HG03442 (cell line): ENCODE measurements at regions not wholly inside any gene's neighbourhood (a gene's known extent, or its start where the extent isn't known, plus 50 kb on each side); places are given as distances from the start of the nearest gene placed in this dataset.
"Not testable (repeated sequence)": the region's sequence is repeated elsewhere in the genome, so short reads cannot be mapped to it uniquely, and the experiment has no call there.

Experiments used
- ATAC-seq: cut with Tn5 transposase; IDR thresholded peaks from one replicate; pipeline ENCODE4 v1.9.1; 2021; ENCODE audit warnings: mild to moderate bottlenecking, moderate library complexity; ENCODE audit not compliant: unreplicated experiment

GRCh38 chr9:110013064-110013463 lies 194.9 kb downstream of the C9orf152 start:
- ATAC-seq: no peak

- ATAC-seq: no peak
These were observed 192.2 kb downstream of the C9orf152 start for GRCh38 chr9:110015759-110016158.

- no peak for ATAC-seq
These were observed 191.6 kb downstream of the C9orf152 start for GRCh38 chr9:110016340-110016739.

DNA sequence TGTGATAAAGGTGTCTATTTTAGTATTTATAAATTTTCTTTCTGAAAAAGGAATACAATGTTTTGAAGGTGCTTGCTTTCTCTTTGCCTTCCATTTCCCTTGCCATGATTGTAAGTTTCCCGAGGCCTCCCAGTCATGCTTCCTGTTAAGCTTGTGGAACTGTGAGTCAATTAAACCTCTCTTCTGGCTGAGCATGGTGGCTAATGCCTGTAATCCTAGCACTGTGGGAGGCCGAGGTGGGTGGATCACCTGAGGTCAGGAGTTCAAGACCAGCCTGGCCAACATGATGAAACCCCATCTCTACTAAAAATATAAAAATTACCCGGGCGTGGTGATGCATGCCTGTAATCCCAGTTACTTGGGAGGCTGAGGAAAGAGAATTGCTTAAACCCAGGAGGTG lies 187.7 kb downstream of the C9orf152 start:
- not testable (repeated sequence) for ATAC-seq

DNA sequence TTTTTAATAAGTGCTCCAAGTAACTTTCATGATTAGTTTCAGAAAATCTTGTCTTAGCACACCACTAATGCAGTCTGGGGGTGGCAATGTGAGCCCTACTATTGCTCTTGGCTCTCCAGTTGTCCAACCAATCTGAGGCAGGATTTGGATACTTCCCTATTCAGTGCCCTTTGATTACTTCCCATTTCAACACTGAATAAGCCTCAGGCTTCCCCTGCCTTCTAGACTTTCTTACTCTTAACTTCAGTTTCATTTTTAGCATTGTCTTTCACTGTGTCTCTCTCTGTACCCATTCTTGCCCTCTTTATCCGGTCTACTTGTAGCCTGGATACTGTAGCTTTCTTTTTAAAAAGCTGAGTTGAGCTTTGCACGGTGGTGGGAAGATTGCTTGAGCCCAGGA lies 186.1 kb downstream of the C9orf152 start:
- ATAC-seq: peak; percentile 97

DNA sequence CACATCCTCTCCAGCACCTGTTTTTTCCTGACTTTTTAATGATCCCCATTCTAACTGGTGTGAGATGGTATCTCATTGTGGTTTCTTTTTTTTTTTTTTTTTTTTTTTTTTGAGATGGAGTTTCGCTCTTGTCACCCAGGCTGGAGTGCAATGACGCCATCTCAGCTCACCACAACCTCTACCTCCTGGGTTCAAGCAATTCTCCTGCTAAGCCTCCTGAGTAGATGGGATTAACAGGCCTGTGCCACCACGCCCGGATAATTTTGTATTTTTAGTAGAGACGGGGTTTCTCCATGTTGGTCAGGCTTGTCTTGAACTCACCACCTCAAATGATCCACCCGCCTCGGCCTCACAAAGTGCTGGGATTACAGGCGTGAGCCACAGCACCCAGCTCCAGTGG lies 184.7 kb downstream of the C9orf152 start:
- ATAC-seq: not testable (repeated sequence)

GRCh38 chr9:110025551-110026170 lies 182.3 kb downstream of the C9orf152 start:
- ATAC-seq: no peak

- no peak for ATAC-seq
These were observed 180.3 kb downstream of the C9orf152 start for GRCh38 chr9:110027671-110028081.

DNA sequence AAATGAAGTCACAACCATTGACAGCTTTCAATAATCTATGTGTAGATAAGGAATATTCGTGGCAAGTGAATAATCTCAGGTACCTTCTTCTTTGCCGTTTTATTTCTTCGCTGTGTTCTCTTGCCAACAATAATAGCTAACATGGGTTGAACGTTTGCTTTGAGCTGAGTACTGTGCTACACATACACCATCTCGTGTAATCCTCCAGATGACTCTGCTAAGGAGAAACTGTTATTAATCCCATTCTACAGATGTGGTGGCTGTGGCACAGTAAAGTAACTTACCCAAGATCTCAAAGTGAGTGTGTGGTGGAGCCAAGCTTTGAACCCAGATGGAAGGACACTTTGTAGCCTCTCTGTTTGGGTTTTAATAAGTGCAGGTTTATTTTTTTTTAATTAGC lies 179.7 kb downstream of the C9orf152 start:
- ATAC-seq: no peak

DNA sequence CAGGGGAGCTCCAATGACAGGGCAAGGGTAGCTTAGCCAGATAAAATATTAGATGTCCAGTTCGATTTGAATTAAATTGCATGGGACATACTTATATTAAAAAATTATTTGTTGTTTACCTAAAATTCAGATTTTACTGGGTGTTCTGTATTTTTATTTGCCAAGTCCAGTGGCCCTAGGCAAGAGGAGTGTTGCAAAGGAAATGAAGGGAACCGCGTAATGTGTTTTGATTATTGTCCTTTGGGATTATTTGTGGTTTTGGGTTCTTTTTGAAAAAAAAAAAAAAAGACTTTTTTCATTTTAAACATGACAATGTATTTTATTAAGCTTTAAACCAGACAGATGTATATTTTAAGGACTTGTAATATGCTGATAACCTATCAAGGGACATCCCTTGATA lies 179.3 kb downstream of the C9orf152 start:
- ATAC-seq: no peak

DNA sequence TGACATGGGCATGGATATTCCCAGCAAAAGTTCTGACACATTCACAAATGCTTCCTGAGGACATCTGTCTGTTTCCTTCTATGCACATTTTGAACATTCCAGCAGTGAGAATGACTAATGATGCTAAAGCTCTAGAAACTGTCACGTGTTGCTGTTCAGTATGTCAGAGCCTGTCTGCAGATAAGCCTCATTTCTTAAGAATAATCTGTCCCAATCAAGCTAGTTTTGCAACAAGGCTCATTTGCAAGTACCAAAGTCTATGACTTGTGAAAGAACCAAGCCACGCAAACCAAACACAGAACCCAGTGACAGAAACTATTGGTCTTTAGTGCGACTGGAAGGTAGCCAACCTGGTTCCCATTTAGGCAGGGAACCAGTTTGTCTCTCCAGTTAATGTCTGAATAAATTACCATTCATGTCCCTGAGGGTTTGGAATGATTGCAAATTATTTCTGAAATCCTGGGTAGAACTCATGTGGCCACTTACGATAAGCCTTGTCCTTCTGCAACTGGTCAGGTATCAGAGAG lies 178.5 kb downstream of the C9orf152 start:
- ATAC-seq: no peak

DNA sequence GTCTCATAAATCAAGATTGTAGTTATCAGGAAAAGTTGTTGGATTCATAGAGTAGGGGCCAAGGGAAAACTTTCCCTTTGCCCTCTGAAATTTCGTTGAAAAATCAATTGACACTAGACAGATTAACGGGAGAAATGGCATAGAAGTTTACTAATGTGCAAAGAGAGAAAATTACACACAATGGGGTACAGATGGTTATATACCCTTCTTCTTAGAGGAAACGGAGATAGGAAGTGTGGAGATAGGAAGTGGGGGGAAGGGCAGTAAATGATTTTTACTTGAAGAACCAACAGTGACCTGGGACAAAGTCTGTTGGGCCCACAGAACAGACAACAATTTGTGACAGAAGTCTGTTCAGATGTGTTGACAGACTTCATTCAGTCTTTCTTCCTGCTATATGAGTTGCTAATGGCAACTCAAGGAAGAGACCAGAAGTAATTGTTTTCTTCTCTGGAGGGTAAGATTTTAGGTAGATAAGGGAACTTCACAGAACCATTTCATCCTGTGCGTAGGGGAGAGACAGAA lies 177.9 kb downstream of the C9orf152 start:
- no peak for ATAC-seq

- ATAC-seq: no peak
These were observed 177.3 kb downstream of the C9orf152 start for GRCh38 chr9:110030632-110031031.

- no peak for ATAC-seq
These were observed 176.3 kb downstream of the C9orf152 start for GRCh38 chr9:110031511-110032173.

GRCh38 chr9:110032532-110032931 lies 175.4 kb downstream of the C9orf152 start:
- not testable (repeated sequence) for ATAC-seq

DNA sequence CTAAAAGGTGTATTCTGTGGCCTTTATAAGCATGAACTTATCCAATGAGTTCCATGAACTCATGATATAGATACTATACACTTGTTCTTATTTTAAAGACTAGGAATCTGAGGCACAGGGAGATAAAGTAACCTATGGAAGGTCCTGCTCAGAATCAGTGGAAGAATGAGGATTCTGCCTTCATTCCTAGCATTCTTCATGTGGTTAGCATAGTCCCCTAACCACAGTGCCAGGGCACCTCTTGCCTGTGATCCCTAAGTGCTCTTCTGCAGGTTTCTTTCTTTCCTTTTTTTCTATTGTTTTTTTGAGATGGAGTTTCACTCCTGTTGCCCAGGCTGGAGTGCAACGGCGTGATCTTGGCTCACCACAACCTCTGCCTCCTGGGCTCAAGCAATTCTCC lies 174.1 kb downstream of the C9orf152 start:
- ATAC-seq: no peak

DNA sequence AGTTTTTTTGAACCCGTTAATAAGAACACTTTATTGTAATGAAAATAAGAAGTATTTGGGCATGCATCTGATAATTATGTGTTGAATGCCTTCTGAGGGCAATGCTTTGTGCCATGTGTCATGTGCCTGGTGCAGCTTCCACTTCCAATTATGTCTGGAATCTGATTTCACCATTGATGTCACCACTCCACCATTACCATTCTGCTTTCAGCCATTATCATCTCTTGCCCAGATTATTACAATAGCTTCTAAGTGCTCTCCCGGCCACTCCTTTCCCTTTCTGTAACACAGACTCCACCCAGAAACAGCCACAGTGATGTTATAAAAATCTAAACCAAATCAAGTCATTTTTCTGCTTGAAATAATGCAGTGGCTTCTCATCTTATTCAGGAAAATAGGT lies 171.7 kb downstream of the C9orf152 start:
- ATAC-seq: no peak

- no peak for ATAC-seq
These were observed 167.2 kb downstream of the C9orf152 start for GRCh38 chr9:110040788-110041187.

DNA sequence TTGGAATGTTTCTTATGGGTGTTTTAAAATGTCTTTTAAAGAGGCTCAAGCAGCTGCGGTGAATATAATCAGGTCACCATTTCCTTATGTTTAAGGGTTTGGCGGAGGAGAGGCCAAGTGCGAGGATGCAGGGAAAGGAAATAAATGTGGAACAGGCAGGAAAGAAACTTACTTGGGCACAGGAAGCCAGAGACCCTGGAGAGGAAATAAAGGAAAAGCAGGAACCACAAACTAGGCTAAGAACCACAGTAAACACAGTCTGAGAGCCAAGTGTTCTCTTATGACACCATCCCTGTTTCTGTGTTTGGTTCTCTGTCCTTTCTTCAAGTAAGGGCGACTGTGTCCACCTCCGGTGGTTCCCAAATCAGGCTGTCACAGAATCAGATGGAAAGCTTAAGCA lies 166.5 kb downstream of the C9orf152 start:
- no peak for ATAC-seq

DNA sequence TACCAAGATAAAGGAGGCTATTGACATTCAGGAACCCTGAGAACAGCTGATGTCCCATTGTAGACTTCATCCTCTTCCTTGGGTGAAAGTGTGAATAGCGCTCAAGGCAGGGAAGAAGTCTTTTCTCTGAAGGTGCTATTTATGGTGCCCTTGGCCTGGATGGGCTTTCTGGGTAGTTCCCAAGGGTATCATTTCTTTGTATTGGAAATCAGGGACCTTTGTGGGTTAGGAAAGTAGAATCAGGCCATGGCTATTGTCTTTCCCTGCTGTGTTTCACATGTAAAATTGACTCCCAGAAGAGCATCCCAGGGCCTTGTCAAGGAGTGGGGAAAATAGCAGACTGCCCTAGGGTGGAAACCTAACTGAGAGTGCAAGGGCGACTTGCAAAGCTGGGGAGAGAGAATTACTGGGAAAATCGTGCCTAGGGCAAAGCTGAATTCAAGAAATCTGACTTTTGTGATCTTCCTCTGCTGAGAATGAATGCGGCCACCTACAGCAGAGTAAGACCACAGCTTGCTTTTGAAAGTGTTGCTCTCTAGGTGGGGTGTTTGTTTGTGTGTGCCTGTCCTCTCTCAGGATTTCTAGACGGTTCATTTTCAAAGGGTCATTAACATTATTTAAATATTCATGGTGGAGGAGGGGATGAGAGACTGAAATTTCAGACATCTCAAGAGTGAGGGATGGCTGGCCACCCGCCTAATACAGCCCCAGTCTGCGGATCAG lies 160.6 kb downstream of the C9orf152 start:
- peak; percentile 26 for ATAC-seq

- ATAC-seq: peak; percentile 23
These were observed 160.0 kb downstream of the C9orf152 start for GRCh38 chr9:110047955-110048402.
